Activated CD4-positive, alpha-beta T cell treated with anti-CD3 and anti-CD28 coated beads, Interleukin-2, Interleukin-6, amounts not matched to agents 100 ng/mL and 50 ng/mL, durations not matched to agents 16 hours and 8 hours (primary cell): ENCODE measurements at regions not wholly inside any gene's neighbourhood (a gene's known extent, or its start where the extent isn't known, plus 50 kb on each side); places are given as distances from the start of the nearest gene placed in this dataset.

Experiments used
- DNase-seq: peaks from one replicate; pipeline ENCODE4 v3.0.0-alpha.2; 2020

DNA sequence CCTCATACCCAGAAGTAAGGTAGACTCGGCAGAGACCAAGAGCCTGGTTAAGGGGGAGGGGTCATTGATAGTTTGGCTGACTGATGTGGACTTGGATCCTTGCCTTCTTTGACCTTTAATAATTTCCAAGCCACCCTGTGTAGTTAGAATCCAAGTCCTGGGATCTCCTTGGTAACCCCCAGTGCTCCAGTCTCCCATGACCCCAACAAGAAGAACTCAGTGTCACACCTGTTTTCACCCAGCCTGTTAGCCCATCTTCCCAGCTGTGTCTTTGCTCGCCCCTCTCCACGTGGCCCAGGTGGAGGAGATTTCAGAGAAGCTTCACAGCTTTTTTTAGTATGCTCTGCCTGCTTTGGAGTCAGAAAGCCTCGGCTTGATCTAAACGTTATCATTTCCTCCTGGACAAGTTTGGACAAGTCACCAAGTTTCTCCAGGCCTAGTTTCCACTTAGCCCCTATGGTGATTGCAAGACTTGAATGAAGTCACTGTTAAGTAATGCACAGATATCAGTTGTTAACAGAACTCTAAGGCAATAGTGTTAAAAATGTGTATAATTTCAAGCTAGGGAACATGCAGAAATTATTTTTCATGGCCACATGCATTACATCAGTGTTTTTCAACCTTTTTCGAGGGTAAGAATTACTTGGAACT is 170.0 kb downstream of the TMEM38B start:
- DNase-seq: no peak

DNA sequence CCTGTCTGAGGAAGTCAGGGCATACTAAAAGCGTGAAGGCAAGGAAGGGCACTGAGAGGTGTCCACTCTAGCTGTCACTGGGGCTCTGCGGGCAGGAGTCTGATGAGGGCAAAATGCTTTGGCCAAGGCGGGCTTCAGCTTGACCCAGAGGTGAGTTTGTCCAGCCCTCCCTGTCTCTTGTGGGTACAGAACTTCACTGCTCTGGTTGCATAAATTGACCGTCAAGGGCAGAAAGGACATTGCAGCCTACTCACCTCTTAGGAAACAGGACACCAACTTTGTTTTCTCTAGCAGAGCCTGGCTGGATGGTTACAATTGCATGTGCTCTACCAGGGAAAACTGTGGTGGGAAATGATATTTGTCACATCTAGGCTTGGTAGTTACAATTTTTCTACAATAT is 170.9 kb downstream of the TMEM38B start:
- no peak for DNase-seq

DNA sequence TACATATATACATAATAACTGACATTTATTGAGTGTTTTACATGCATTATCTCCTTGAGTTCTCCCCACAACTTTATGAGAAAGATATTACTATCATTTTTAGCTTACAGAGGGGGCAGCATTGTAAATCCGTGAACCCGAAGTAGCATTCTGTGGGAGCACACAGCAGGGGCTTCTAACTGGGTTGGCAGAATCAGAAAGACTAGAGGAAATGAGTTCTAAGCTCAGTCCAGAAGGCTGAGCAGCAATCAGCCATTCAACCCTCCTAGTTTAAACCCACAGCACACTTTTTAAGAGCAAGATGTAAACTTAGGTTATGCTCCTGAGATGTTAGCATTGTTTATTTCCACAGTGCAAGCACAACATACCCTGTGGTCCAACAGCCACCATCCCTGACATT is 177.2 kb downstream of the TMEM38B start:
- no peak for DNase-seq

DNA sequence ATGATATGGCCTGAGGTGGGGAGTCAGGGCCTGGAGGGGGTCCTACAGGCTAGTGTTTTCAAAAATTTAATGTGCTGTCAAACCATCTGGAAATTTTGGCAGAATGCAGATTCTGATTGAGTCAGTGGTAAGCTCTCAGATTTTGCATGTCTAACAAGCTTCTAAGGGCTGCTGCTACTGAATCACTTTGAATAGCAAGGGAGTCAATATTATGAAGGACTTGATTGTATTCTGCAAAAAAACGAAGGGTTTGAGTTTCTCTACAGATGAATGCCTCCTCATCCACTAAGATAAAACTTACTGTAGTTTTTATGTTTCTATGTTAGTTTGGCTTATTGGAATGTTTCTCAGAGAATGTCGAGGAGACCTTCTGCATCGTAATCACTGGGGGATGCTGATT is 179.5 kb downstream of the TMEM38B start:
- DNase-seq: no peak

DNA sequence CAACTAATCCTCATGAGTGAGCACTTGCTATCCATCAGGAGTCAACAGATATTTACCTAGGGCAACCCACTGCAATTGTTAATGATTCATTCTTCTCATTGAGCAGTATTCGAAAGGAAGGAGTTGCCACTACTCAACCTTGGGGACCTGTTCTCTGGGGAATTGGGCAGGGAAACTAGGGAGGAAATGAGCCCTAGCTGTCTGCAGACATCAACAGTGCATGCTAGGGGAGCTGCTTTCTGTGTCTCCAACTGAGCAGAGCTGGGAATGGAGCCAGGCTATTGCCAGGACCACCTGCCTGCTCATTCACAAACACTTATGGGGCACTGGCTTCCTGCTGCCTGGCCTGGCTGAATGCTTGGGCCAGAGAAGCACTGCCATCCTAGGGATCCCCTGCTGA is 183.4 kb downstream of the TMEM38B start:
- no peak for DNase-seq

DNA sequence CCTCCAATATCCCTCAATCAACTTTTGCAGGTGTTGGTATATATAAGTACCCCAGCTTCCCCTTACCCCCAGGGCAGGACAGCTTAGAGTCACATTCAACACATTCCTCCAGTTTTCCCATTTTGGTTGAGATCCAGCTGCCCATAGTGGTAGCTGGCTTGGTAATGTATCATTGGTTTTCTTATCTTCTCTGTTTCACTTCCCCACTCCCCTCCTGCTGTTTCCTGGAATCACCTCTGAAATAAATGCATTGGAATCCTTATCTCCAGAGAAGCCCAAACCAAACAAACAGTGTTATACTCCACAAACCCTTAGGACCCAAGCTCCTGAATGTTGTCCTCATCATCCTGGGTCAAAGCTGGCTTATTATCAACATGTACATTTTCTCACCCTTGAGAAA is 184.8 kb downstream of the TMEM38B start:
- DNase-seq: no peak

DNA sequence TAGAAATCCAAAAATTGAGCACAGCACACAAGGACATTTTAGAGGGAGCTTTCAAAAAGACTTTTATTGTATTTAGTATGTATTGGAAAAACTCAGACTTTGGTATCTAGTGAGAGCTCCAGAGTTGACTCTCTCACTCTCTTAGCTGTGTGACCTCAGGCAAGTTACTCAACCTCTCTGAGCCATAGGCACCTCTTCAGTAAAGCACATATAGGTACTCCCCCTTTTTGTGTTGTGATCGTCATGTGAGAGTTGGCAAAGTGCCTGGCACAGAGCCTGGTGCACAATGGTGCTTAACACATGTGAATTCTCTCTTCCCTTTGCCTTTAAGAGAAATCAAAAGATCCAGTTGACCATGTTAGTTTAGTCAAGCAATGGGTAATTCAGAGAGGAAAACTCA is 186.2 kb downstream of the TMEM38B start:
- no peak for DNase-seq

DNA sequence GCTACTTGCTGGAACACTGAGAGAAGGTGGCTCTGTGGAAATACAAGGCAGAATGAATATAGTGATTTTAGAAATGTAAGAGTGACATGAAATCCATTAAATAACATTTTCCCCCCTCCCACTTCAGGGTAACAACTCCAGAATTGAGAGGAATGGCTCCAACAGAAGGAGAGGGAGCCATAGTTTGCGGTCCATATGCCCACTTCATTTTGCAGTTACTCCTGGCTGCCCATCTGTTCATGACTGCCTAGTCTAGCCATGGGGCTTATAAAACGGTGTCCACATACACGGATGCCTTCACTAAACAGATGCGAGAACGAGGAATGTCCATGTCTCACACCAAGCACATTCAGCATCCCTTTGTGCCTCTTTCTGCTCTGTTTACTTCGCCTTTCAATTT is 186.7 kb downstream of the TMEM38B start:
- DNase-seq: no peak

DNA sequence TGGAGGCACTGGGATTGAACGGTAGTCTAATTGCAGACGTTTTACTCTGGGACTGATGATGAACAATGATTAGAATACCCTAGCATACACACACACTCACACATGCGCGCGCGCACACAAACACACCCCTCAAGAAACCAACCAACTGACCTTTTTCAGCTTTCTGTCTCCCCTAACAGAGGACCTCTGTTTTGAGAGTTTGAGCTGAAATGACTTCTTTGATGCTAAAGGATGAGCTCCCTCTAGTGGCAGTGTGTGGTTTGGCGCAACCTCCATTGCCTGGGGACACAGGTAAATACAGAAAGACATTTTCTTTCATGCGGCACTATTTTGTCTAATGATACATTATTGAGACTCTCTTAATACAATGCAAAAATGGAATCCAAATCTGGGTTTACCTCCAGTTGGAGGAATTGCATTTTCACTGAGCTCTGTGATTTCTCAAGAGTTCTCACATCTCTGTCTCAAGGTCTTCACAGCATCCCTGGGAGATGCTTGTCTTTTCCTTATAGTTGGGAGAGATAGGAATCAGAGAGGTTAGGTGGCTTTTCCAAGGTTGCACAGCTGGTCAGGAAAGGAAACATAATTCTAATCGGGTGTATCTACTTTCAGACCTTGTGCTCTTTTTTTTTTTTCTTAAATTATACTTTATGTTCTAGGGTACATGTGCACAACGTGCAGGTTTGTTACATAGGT is 187.5 kb downstream of the TMEM38B start:
- peak; percentile 78 for DNase-seq

DNA sequence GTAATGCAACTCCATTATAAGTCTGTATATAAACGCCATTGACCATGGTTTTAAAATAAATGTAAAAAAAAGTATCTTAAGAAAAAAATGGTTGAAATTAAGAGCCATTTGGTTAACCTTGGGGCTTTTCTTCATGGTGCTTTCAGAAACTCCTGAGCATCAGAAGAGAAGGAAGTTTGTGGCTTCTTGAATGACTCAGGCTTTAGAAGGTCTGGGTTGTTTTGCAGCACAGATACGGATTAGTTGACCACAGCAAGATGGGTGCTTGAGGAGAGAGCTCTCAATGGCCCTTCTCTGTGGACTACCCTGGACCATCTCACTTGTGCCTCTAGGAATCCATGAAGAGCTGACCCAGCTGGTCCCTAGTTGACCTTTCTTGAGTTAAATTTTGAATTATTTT is 189.5 kb downstream of the TMEM38B start:
- peak; percentile 64 for DNase-seq

DNA sequence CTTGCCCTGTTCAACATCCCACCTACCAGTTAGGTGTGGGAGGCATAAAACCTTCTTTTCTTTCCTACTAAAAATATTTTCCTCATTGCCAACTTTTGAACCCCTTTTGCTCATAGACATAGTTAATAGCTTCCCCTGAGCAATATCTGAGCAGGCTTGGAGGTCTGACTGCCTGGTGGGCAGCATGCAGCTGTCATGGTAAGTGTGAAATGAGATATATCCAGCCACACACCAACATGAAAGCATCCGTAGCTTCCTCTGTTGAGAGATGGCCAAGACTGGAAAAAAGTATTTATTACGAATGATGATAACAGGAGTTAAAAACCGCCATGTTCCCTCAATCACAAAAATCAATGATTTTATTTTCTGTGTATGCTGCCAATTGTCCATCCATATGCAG is 190.1 kb downstream of the TMEM38B start:
- DNase-seq: no peak

DNA sequence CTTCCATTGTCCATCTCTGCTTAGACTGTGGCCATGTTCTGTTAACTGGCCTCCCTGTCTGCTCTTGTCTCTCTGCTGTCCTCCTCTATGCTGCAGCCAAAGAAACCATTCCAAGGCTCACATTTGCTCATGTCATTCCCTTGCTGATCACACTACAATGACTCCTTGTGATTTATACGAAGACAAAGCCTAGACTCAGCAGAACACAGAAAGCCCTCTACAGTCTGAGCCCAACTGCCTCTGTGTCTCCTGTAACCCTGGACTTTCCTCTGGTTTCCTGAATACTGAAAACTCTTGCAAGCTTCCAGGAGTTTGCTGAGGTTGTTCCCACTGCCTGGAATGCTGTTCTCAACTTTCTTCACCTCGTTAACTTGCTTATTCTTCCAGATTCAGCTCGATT is 191.8 kb downstream of the TMEM38B start:
- no peak for DNase-seq

DNA sequence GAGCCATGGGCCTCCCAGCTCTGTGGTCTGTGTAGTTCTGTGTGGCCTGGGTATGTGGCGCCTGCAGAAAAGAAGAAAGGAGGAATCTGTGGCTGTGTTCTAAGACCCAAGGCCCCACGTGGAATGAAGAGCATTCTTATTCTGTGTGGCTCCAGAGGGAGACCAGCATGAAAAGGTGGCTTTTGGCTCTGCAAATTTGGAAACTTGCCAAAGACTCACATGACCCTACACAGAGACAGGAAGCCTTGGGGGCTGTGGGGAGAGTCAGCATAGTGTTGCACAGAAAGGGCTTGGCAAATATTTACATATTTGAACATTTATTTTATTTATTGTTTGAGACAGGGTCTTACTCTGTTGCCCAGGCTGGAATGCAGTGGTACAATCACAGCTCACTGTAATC is 193.3 kb downstream of the TMEM38B start:
- DNase-seq: no peak

DNA sequence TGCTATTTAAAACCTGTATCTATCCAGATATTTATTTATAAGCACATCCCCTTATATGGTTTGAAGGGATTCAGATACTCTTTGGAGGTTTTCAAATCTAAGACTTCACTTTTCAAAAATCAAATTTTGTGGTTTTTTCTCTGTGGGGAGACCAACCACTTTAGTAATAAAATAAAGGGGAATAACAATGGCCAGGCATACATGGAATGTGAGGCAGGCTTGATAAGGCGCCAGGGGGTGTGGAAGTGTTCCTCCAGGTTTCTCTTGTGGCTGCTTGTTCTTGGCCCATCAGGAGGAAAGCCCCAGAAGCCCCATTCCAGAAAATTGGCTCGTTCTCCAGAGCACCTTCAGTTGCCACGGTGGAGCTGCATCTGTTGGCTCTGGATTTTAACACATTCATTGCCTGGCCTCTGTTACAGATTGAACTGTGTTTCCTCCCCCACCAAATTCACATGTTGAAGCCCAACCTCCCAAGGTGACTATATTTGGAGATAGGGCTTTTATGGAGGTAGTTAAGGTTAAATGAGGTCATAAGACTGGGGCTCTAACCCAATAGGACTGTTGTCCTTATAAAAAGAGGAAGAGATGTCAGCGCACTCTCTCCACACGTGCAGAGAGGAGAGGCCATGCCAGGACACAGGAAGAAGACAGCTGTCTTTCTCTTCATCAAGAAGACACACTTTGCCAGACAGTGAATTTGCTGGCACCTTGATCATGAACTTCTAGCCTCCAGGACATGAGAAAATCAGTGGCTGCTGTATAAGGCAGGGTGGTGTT is 195.9 kb downstream of the TMEM38B start:
- DNase-seq: no peak

DNA sequence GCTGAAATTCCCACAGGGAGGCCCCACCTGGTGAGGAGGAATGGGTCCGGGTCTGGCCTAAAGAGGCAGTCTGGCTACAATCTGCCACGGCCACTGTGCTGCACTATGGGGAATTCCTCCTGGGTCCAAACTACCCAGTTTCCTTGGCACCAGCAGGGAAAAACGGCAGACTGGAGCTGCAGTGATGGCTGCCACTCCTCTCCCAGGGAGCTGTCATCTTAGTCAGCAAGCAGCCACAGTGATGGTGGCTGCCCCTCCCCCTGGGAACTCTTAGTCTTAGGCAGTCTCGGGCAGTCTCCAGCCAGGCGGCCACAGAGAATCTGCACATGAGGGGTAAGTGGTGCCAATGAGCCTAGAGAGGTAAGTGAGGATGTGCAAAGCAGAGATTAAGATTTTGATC is 205.8 kb downstream of the TMEM38B start:
- no peak for DNase-seq

DNA sequence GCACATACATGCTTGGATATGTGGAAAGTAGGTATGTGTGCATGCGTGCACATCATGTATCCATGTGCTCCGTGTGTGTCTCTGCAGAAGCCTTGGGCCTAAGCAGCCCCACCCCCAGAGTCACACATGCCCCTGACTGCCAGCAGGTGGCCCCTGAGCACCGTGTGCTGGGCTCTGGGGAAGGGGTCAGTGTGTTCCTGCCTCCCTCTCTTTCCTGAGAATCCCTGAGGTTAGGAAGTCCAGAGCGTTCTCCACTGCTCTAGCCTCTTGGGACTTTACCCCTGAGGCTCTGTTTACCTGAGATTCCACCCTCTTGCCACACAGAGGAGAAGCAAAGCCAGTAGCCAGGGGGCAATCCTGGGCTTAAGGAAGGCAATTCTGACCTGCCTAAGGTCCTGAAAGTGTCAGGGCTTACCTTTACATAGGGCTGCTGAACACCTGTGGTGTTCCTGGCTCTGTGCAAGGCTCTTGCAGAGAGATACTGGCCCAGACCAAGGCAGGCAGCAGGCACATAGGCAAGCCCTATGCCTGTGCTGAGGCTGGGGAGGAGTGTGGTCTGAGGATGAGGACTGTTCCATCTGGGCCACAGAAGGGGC is 207.3 kb downstream of the TMEM38B start:
- peak; percentile 8 for DNase-seq

DNA sequence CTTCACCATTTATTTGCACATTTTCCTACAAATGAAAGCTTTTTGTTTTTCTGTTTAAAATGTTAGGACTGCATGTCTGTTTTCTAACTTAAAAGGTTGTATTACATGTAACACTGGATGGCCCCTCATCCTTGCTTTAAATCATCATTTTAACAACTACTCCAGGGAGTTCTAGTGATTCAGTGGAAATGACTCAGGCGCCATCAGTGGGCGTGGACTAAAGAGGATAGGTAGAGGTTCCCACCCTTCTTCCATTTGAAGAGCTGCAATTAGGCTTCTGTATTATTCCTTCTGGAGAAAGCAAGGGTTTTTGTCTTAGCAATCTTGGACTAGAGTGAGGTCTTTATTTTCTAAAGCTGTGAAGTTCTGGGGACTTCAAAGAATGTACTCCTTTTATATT is 213.7 kb downstream of the TMEM38B start:
- DNase-seq: no peak

DNA sequence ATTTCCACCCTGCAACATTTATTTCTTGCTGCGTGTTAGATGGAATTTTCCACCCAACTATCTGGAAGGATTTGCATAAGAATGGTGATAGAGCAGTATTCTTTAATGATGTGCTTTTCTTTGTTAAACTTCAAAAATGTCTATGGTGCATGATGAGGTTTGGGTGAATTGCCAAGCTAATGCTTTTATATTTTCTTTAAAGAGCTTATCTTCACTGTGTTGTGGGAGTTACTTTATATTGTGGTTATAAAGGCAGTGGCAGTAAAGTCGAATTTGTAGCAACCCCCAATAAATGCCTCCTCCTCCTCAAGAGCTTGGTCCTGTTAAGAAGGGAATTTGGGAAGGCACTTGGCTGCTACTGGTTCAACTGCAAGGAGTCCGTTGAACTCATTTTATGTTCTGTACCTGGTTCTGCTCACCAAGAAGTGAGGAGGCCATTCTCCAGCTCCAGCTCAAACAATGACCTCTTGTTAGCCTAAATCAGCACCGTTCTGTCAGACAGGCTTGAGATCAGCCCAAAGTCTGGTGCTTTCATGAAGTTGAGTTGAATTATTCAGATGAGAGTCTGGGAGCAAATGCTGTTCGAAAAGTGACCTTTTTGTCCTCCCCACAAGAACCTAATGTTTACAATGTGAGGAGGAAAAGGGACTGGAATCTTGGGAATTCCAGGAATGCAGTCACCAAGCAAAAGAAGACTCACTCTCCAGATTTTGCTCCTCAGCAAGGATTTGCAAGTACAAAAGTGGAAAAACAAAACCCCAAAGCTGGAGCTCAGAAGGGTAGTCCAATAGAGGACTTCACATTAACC is 217.0 kb downstream of the TMEM38B start:
- DNase-seq: no peak

DNA sequence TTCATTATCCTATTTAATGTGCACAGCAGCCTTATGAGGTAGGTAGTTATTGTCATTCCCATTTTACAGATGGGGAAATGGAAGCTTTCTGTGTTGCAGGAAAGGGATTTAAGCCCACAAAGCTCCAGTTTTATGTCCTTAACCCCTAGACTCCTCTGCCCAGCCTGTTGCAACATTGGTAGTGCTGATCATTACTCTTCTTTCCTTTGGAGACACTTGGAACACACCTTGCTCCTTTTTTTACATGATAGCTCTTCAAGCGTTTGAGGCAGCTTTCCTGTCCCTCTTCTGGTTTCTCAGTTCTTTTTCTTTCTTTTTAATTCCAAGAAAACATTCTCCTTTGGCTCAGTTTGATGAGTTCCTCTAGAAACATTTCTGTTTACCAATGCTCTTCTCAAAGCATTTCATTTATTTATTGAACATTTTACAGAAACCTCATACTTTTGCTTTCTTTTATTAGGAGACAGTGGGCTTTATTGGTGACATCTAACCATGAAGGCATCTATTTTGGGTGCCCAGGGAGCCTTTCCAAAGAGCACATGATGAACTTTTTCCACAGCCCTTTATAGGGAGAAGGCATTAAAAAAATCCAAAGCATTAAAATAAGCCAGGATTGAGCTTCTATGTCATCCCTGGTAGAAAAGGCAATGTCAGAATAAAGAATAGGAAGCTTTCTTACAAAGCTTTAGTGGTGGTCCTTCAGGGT is 218.0 kb downstream of the TMEM38B start:
- DNase-seq: no peak

DNA sequence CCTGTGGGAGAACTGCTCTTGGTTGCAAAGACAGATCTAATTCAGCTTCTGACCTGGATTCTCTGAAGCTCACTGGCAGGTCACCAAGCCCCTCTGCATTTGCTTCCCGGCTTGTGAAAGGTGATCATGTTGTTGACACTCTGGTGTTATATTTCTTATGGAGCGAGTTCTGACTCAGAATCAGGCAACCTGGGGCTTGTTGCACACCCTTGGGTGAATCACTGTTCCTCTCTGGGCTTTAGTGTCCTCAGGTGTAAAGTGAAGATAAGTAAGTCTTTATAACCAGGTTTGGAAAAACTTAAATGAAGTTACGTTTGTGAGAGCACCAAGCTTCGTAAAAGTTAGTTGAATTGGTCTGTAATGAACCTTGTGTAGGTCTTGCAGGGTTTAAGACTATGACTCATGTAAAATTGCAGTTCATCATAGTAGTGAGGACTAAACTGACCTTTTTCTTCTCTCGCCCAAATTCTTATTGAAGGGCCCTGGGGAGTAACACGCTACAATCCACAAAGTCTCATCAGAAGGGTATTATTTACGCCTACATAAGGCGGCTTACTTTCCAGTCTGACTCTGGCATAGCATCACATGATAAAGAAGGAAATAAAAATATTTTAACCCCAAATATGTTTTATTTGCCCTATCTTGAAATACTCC is 218.6 kb downstream of the TMEM38B start:
- DNase-seq: no peak

DNA sequence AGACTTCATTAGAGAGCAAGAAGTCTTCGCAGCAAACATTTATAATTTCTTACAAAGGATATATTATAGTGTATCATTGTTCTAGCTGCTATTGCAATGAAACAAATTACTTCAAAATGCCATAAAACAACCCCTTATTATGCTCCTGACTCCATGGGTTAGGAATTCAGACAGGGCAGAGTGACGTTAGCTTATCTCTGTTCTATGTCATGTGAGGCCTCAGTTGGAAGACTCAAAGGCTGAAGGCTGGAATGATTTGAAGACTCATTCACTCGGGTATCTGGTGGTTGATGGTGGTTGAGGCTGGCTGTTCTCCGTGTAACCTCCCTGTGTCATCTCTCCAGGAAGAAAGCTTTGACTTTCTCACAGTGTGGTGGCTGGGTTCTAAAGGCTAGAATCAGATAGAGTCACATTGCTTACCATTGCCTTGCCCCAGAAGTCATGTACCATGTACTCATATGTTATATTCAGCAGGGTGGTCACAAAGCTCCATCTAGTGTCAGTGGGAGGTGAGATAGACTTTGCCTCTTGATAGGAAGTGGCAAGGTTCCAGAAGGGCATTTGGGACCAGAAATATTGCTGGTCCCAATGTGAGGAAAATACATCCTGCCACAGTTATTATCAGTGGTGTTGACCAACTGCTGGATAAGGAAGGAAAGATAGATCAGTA is 226.9 kb downstream of the TMEM38B start:
- no peak for DNase-seq
